ENCODE measurements at regions not wholly inside any gene's neighbourhood (a gene's known extent, or its start where the extent isn't known, plus 50 kb on each side); places are given as distances from the start of the nearest gene placed in this dataset.

DNA sequence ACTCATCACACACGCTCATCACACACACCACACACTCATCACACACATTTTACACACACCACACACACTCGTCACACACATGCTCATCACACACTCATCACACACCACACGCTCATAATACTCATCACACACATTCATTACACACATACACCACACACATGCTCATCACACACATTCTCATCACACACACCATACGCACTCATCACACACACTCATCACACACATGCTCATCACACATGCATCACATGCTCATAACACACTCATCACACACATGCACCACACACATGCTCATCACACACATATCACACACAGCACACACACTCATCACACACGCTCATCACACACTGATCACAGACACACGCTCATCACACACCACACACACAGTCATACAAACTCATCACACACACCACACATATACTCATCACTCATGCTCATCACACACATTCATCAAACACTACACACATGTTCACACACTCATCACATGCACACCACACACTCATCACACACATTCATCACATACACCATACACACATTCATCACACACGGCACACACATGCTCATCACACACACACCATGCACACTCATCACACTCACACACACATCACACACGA, 247.1 kb upstream of the SGCG start:
- intact Hi-C loops (cut with micrococcal nuclease) = no loop called here

DNA sequence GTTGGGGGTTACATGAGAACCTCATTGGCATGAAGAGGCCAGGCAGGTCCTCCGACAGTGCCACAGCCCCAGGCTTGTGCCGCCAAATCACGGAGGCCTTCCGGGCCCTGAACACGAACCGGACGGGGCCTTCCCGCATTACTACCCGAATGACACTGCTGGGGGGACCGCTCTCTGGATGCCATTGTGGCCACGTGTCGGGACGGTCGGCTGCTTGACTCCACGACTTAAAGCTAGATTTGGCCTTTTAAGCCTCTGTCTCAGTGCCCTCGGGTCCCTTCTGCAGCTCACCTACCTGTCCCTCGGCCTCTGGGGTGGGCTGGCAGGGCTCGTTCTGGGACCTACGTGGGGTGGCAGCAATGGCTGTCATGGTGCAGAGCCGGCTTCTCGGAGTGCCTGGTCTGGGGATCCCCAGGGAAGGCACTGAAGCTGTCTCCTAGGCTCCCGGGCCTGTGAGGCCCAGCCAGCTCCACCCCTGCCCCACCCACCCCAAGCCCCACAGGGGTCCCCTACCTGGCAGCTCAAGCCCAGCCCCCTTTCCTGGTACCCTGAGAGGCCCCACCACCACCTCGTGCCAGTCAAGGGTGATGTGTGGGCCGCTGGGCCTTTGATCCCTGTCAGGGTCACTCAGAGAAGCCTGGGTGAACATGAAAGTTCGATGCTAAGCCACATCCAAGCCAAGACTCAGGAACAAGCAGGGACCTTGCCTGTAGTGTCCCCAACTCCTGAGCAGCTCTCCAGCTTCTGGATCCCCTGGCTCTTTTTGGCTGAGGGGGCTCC, 245.8 kb upstream of the SGCG start:
- ChIA-PET CTCF (no interaction called here), POLR2A (no interaction called here), RAD21 (ENCODE audit: low non-redundant PET in 1 of 2, low total read pairs in 2 of 2, uncharacterized antibody in 2 of 2, unreplicated experiment in 2 of 2) (no interaction called here)
- no TSS peak for BruUV-seq (replicated peaks)
- no peak overlapping the region for H3K27ac ChIP-seq (ENCODE audit: low read depth, low read length)
- H3K27me3 ChIP-seq (ENCODE audit: insufficient read depth, low read length) = no peaks in the 10 kb centered on the region
- no peaks in the 10 kb centered on the region for H3K9me3 ChIP-seq (ENCODE audit: control insufficient read depth in 1 of 2, insufficient read depth in 1 of 2, low read depth in 1 of 2, low read length in 2 of 2)
- H3K4me3 ChIP-seq (replicated peaks in 1 of 2; ENCODE audit: low read depth in 1 of 2, low read length in 2 of 2) = no peak overlapping the region
- DNase-seq (ENCODE audit: low read depth, low spot score) (no peak), ATAC-seq (no peak)
- no peaks in the 10 kb centered on the region for H3K4me1 ChIP-seq (ENCODE audit: control insufficient read depth in 1 of 2, insufficient read depth in 2 of 2, low read length in 2 of 2)
- H2AFZ ChIP-seq (ENCODE audit: low read depth, low read length, poor library complexity, severe bottlenecking) = no peak overlapping the region
- H3K4me2 ChIP-seq (ENCODE audit: low read length) = no peak overlapping the region
- H3K9ac ChIP-seq (ENCODE audit: low read length) = no peak overlapping the region
- H3K36me3 ChIP-seq (ENCODE audit: control insufficient read depth in 1 of 2, insufficient read depth in 2 of 2, low read length in 2 of 2) = no peaks in the 10 kb centered on the region
- intact Hi-C loops (cut with micrococcal nuclease) = no loop called here
- H3K9me2 ChIP-seq (ENCODE audit: insufficient read depth) = no peaks in the 10 kb centered on the region
- no peaks in the 10 kb centered on the region for H3K79me2 ChIP-seq (ENCODE audit: insufficient read depth, low read length)
- no peaks in the 10 kb centered on the region for H4K20me1 ChIP-seq (ENCODE audit: insufficient read depth)
- TF ChIP-seq EZH2 (IDR thresholded peaks at IDR 0.05) (no peak), EZH2phosphoT487 (IDR thresholded peaks at IDR 0.05; ENCODE audit: borderline replicate concordance) (no peak), SIN3A (IDR thresholded peaks at IDR 0.05; ENCODE audit: low read depth) (no peak), ATF3 (IDR thresholded peaks at IDR 0.05) (no peak), ZNF274 (IDR thresholded peaks at IDR 0.05; ENCODE audit: low read depth, low read length) (no peak), ZFX (IDR thresholded peaks at IDR 0.05) (no peak), TCF7L2 (IDR thresholded peaks at IDR 0.05; ENCODE audit: borderline replicate concordance, extremely low read depth, insufficient read depth, insufficient read length) (no peak), ELF1 (IDR thresholded peaks at IDR 0.05; ENCODE audit: borderline replicate concordance, low read depth) (no peak), MAX (IDR thresholded peaks at IDR 0.05) (no peak), CEBPB (IDR thresholded peaks at IDR 0.05; ENCODE audit: low read depth) (no peak), SRF (IDR thresholded peaks at IDR 0.05; ENCODE audit: low read depth) (no peak), CTCF (IDR thresholded peaks at IDR 0.05 in 2 of 3, conservative IDR thresholded peaks at IDR 0.05 in 1 of 3; ENCODE audit: borderline replicate concordance in 1 of 3, insufficient read depth in 1 of 3, low read depth in 2 of 3, low read length in 2 of 3) (no peak), POLR2AphosphoS5 (IDR thresholded peaks at IDR 0.05; ENCODE audit: low read depth, low read length) (no peak), YY1 (IDR thresholded peaks at IDR 0.05; ENCODE audit: extremely low read depth, insufficient replicate concordance, low read depth, low read length) (no peak)

More for the DNA sequence above, 247.1 kb upstream of the SGCG start:
- Histone ChIP-seq H3K36me3 (ENCODE audit: control insufficient read depth in 1 of 2, insufficient read depth in 2 of 2, low read length in 2 of 2) (no peaks in the 10 kb centered on the region), H4K20me1 (ENCODE audit: insufficient read depth) (no peaks in the 10 kb centered on the region), H3K4me2 (ENCODE audit: low read length) (no peak overlapping the region), H3K9me2 (ENCODE audit: insufficient read depth) (no peaks in the 10 kb centered on the region), H3K4me1 (ENCODE audit: control insufficient read depth in 1 of 2, insufficient read depth in 2 of 2, low read length in 2 of 2) (no peaks in the 10 kb centered on the region), H3K9me3 (ENCODE audit: control insufficient read depth in 1 of 2, insufficient read depth in 1 of 2, low read depth in 1 of 2, low read length in 2 of 2) (no peaks in the 10 kb centered on the region), H3K79me2 (ENCODE audit: insufficient read depth, low read length) (no peaks in the 10 kb centered on the region), H3K9ac (ENCODE audit: low read length) (no peak overlapping the region), H3K27me3 (ENCODE audit: insufficient read depth, low read length) (no peaks in the 10 kb centered on the region), H3K27ac (ENCODE audit: low read depth, low read length) (no peak overlapping the region), H2AFZ (ENCODE audit: low read depth, low read length, poor library complexity, severe bottlenecking) (no peak overlapping the region), H3K4me3 (replicated peaks in 1 of 2; ENCODE audit: low read depth in 1 of 2, low read length in 2 of 2) (no peak overlapping the region)
- no peak for DNase-seq (ENCODE audit: low read depth, low spot score)
- ChIA-PET POLR2A (no interaction called here), RAD21 (ENCODE audit: low non-redundant PET in 1 of 2, low total read pairs in 2 of 2, uncharacterized antibody in 2 of 2, unreplicated experiment in 2 of 2) (no interaction called here), CTCF (no interaction called here)
- ATAC-seq = no peak
- no TSS peak for BruUV-seq (replicated peaks)
- TF ChIP-seq YY1 (IDR thresholded peaks at IDR 0.05; ENCODE audit: extremely low read depth, insufficient replicate concordance, low read depth, low read length) (no peak), ELF1 (IDR thresholded peaks at IDR 0.05; ENCODE audit: borderline replicate concordance, low read depth) (no peak), FOSL1 (IDR thresholded peaks at IDR 0.05; ENCODE audit: low read depth) (no peak), SRF (IDR thresholded peaks at IDR 0.05; ENCODE audit: low read depth) (no peak), RAD21 (IDR thresholded peaks at IDR 0.05; ENCODE audit: low read depth) (no peak), MAX (IDR thresholded peaks at IDR 0.05) (no peak), SP1 (IDR thresholded peaks at IDR 0.05; ENCODE audit: low read depth) (no peak), POLR2A (IDR thresholded peaks at IDR 0.05; ENCODE audit: borderline replicate concordance, extremely low read depth, insufficient read depth, insufficient read length) (no peak)

Measured in HCT116 (cell line).